GM13977 (cell line): ENCODE measurements at regions not wholly inside any gene's neighbourhood (a gene's known extent, or its start where the extent isn't known, plus 50 kb on each side); places are given as distances from the start of the nearest gene placed in this dataset.

ENCODE experiments used
- DNase-seq: peaks from one replicate; pipeline ENCODE4 v3.0.0; 2012; ENCODE audit warnings: low spot score
- in situ Hi-C: fragments of 300-500 bp; cut with MboI; formaldehyde crosslinking; loops from one replicate; pipeline ENCODE4 v1.12.0; 2022; ENCODE audit warnings: low sequenced_read_pairs, low pct_unique_long_range_greater_than_20kb, mixed read lengths, inconsistent platforms; ENCODE audit not compliant: unreplicated experiment
- TF ChIP-seq, protein P1 (sequence below): IDR thresholded peaks from 2 replicates; pipeline ENCODE4 v1.5.1; 2012; ENCODE audit warnings: mild to moderate bottlenecking, control low read depth; ENCODE audit not compliant: insufficient read depth; ENCODE audit errors: extremely low read depth, missing control alignments

DNA sequence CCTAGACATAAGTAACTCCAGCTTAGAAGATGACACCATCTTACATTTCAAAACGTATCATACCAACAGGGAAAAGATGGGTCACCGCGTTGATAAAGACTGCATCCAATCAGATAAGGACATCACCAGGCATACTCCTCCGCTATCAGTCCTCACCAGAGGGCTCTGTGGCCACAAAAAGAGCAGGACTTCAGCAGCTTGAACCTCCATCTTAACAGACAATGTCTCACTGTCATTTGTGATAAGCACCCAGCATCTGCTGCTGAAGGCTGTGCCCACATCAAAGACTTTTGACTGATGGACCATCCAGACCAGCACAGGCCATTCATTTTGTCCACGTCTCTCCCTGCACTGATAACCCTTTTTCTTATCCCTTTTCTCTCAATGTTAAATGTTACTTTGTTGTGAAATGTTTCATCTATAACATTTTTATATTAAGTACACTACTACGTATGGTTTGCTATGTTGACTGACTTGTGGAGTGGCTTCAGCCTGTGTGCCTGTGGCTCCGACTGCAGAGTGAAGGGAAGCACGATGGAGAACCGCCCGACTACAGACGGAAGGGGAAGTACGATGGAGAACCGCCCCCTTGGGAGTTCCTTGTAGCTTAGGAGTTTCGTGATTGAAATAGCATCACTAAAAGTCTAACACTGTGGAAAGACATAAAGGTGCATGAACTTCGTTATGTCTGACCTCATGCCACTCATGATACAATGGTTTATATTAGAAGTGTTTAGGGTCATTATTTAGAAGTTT is 595.4 kb upstream of the AGA start:
- no peak for DNase-seq
- in situ Hi-C loops, result no loop called here
- TF ChIP-seq, protein P1, sequence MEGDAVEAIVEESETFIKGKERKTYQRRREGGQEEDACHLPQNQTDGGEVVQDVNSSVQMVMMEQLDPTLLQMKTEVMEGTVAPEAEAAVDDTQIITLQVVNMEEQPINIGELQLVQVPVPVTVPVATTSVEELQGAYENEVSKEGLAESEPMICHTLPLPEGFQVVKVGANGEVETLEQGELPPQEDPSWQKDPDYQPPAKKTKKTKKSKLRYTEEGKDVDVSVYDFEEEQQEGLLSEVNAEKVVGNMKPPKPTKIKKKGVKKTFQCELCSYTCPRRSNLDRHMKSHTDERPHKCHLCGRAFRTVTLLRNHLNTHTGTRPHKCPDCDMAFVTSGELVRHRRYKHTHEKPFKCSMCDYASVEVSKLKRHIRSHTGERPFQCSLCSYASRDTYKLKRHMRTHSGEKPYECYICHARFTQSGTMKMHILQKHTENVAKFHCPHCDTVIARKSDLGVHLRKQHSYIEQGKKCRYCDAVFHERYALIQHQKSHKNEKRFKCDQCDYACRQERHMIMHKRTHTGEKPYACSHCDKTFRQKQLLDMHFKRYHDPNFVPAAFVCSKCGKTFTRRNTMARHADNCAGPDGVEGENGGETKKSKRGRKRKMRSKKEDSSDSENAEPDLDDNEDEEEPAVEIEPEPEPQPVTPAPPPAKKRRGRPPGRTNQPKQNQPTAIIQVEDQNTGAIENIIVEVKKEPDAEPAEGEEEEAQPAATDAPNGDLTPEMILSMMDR, result no peak

- TF ChIP-seq, protein P1, result no peak
- in situ Hi-C loops, result no loop called here
- DNase-seq, result no peak
Observed at GRCh38 chr4:178056996-178057395, 614.8 kb upstream of the AGA start.

GRCh38 chr4:178063568-178063967 is 621.3 kb upstream of the AGA start:
- in situ Hi-C loops, result no loop called here
- no peak for DNase-seq
- TF ChIP-seq, protein P1, result no peak

DNA sequence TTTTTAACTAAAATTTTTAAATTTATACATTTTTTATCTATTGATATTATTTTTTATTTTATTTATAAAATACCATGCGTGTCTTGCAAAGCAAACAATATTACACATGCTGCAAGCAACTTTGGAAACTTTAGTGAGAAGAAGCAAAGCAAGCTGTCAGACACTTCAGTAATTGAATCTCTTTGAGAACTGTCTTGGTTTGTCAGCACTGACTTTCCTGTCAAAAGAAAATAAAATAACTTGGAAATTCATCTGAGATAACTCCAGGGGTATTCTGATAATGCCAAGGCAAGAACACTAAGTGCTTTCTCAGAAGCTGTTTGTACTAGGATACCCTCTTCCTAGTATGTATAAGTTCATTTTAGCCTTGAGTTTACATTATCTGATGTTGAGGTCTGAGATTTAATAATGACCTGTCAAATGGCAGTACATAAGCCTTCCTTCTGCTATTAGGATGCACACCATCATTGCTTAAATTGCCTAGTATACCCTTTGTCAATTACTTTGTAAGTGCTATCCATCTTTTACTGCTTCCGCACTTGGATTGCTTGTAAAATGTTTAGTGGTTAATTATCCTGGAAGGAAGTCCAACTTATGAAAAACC is 624.2 kb upstream of the AGA start:
- TF ChIP-seq, protein P1, result no peak
- in situ Hi-C loops, result no loop called here
- no peak for DNase-seq

DNA sequence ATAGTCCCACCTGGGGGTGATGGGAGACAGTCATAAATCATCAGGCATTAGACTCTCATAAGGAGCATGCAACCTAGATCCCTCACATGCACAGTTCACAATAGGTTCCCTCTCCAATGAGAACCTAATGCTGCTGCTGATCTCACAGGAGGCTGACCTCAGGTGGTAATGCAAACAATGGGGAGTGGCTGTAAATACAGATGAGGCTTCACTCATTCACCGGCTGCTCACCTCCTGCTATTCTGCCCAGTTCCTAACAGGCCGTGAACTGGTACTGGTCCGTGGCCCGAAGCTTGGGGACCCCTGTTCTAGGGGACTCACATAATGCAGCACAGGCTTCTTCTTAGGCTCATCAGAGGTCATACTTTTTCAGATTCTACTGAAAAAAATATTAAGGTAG is 625.9 kb upstream of the AGA start:
- in situ Hi-C loops, result no loop called here
- TF ChIP-seq, protein P1, result no peak
- no peak for DNase-seq

DNA sequence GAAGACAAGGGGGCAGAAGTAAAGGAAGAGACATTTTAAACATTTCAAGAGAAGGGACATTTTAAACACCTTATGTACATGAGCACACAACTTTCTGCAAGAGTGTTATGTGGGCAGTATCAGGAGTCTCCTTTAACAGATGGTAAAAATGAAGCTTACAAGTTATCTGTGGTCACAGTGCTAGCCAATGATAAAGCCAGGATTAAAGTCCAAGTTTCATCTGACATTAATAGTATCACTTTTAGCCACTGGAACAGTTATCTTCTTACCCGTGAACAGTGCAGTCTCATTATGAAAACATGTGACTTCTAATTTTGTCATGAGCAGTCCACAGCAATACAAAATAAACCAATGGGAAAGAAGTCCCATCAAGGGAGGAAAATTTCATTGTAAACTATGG is 627.9 kb upstream of the AGA start:
- no peak for DNase-seq
- in situ Hi-C loops, result no loop called here
- TF ChIP-seq, protein P1, result no peak
